ENCODE measurements at regions not wholly inside any gene's neighbourhood (a gene's known extent, or its start where the extent isn't known, plus 50 kb on each side); places are given as distances from the start of the nearest gene placed in this dataset.

DNA sequence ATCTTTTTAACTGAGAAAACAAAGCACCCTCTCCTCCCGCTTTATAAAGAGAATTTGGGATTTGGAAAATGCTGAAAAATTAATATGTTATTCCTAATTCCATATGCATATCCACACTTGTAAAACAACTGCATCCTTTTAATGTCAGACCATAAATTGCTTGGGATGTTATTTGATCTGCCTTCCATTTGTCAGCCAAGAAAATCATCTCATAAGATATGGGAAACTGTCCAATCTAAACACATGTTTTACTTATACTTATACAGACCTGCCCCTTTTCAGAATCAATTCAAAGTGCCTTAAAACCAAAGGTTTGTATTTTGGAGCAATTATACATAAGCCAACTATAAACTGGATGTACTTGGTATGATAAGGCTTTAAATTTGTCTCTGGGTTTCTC lies 595.5 kb upstream of the PFKP start:
- TF ChIP-seq, protein P1, sequence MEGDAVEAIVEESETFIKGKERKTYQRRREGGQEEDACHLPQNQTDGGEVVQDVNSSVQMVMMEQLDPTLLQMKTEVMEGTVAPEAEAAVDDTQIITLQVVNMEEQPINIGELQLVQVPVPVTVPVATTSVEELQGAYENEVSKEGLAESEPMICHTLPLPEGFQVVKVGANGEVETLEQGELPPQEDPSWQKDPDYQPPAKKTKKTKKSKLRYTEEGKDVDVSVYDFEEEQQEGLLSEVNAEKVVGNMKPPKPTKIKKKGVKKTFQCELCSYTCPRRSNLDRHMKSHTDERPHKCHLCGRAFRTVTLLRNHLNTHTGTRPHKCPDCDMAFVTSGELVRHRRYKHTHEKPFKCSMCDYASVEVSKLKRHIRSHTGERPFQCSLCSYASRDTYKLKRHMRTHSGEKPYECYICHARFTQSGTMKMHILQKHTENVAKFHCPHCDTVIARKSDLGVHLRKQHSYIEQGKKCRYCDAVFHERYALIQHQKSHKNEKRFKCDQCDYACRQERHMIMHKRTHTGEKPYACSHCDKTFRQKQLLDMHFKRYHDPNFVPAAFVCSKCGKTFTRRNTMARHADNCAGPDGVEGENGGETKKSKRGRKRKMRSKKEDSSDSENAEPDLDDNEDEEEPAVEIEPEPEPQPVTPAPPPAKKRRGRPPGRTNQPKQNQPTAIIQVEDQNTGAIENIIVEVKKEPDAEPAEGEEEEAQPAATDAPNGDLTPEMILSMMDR (conservative IDR thresholded peaks at IDR 0.05; ENCODE audit: low read depth, low read length), result no peak
- no peak for TF ChIP-seq CEBPB (IDR thresholded peaks at IDR 0.05; ENCODE audit: low read depth, low read length)
- TF ChIP-seq POLR2A (IDR thresholded peaks at IDR 0.05; ENCODE audit: low read depth, low read length), result no peak
- TF ChIP-seq BHLHE40 (IDR thresholded peaks at IDR 0.05; ENCODE audit: low read depth, low read length), result no peak
- no peak for TF ChIP-seq MAFK (IDR thresholded peaks at IDR 0.05; ENCODE audit: low read depth, low read length)
- TF ChIP-seq, protein P2, sequence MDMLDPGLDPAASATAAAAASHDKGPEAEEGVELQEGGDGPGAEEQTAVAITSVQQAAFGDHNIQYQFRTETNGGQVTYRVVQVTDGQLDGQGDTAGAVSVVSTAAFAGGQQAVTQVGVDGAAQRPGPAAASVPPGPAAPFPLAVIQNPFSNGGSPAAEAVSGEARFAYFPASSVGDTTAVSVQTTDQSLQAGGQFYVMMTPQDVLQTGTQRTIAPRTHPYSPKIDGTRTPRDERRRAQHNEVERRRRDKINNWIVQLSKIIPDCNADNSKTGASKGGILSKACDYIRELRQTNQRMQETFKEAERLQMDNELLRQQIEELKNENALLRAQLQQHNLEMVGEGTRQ (IDR thresholded peaks at IDR 0.05; ENCODE audit: low read depth, low read length), result no peak
- no peak for TF ChIP-seq CHD1 (IDR thresholded peaks at IDR 0.05; ENCODE audit: low read depth, low read length)
- TF ChIP-seq FOS (IDR thresholded peaks at IDR 0.05; ENCODE audit: low read depth, low read length), result no peak
- TF ChIP-seq RFX5 (IDR thresholded peaks at IDR 0.05; ENCODE audit: low read depth, low read length), result no peak
- TF ChIP-seq RAD21 (IDR thresholded peaks at IDR 0.05; ENCODE audit: low read length), result no peak
- TF ChIP-seq SMC3 (IDR thresholded peaks at IDR 0.05; ENCODE audit: low read depth, low read length), result no peak
- TF ChIP-seq, protein P3, sequence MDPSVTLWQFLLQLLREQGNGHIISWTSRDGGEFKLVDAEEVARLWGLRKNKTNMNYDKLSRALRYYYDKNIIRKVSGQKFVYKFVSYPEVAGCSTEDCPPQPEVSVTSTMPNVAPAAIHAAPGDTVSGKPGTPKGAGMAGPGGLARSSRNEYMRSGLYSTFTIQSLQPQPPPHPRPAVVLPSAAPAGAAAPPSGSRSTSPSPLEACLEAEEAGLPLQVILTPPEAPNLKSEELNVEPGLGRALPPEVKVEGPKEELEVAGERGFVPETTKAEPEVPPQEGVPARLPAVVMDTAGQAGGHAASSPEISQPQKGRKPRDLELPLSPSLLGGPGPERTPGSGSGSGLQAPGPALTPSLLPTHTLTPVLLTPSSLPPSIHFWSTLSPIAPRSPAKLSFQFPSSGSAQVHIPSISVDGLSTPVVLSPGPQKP (IDR thresholded peaks at IDR 0.05; ENCODE audit: borderline replicate concordance, low read depth, low read length), result no peak
- no peak for TF ChIP-seq NFE2L2 (IDR thresholded peaks at IDR 0.05; ENCODE audit: low read depth, low read length)
